ENCODE measurements at regions not wholly inside any gene's neighbourhood (a gene's known extent, or its start where the extent isn't known, plus 50 kb on each side); places are given as distances from the start of the nearest gene placed in this dataset.

- TF ChIP-seq CTCF (conservative IDR thresholded peaks at IDR 0.05; ENCODE audit: low read length), result no peak
- TF ChIP-seq EZH2phosphoT487 (IDR thresholded peaks at IDR 0.05; ENCODE audit: borderline replicate concordance, low read depth, low read length), result no peak
Observed at GRCh38 chr2:217618744-217619143, 384.1 kb downstream of the TNS1 start.
